Osteoblast (primary cell): ENCODE measurements at regions not wholly inside any gene's neighbourhood (a gene's known extent, or its start where the extent isn't known, plus 50 kb on each side); places are given as distances from the start of the nearest gene placed in this dataset.

Experiments used
- DNase-seq: peaks from one replicate; pipeline ENCODE4 v3.0.0; 2011; ENCODE audit warnings: low spot score, mixed read lengths; ENCODE audit not compliant: insufficient read length; ENCODE audit errors: missing footprints
- H2AFZ ChIP-seq: 2 replicates; pipeline ENCODE4 v1.6.0; 2011; ENCODE audit warnings: mild to moderate bottlenecking, low read length
- H3K27ac ChIP-seq: 2 replicates; pipeline ENCODE4 v1.5.1; 2011; ENCODE audit warnings: mild to moderate bottlenecking, low read depth, low read length, moderate library complexity
- H3K27me3 ChIP-seq: 2 replicates; pipeline ENCODE4 v1.6.0; 2012; ENCODE audit warnings: mild to moderate bottlenecking, control low read depth, inconsistent platforms, low read length, moderate library complexity; ENCODE audit not compliant: insufficient read depth
- H3K36me3 ChIP-seq: 2 replicates; pipeline ENCODE4 v1.5.1; 2011; ENCODE audit warnings: mild to moderate bottlenecking, low read length, control low read depth, moderate library complexity; ENCODE audit not compliant: insufficient read depth
- H3K4me1 ChIP-seq: 2 replicates; pipeline ENCODE4 v1.5.1; 2011; ENCODE audit warnings: mild to moderate bottlenecking, low read length, control low read depth, moderate library complexity; ENCODE audit not compliant: insufficient read depth
- H3K4me2 ChIP-seq: 2 replicates; pipeline ENCODE4 v1.6.0; 2011; ENCODE audit warnings: mild to moderate bottlenecking, low read length; ENCODE audit not compliant: insufficient read depth
- H3K4me3 ChIP-seq: fragments of 200-600 bp; sonication (generic); 3 replicates; pipeline ENCODE4 v1.5.1; 2012; ENCODE audit warnings: mild to moderate bottlenecking, low read length, inconsistent platforms; ENCODE audit not compliant: insufficient read depth
- H3K79me2 ChIP-seq: 2 replicates; pipeline ENCODE4 v1.6.0; 2012; ENCODE audit warnings: mild to moderate bottlenecking, low read length, control low read depth, inconsistent platforms; ENCODE audit not compliant: insufficient read depth
- H3K9me3 ChIP-seq: 2 replicates; pipeline ENCODE4 v1.5.1; 2011; ENCODE audit warnings: low read depth, low read length, control low read depth
- H4K20me1 ChIP-seq: 2 replicates; pipeline ENCODE4 v1.6.0; 2012; ENCODE audit warnings: mild to moderate bottlenecking, low read length, control low read depth; ENCODE audit not compliant: insufficient read depth
- TF ChIP-seq, protein P1 (sequence below): IDR thresholded peaks from 2 replicates; pipeline ENCODE4 v1.5.1; 2011; ENCODE audit warnings: mild to moderate bottlenecking, low read depth, low read length, moderate library complexity; ENCODE audit errors: extremely low read depth

GRCh38 chr1:229760478-229760996 lies 134.5 kb downstream of the URB2 start:
- DNase-seq = no peak
- TF ChIP-seq, protein P1, sequence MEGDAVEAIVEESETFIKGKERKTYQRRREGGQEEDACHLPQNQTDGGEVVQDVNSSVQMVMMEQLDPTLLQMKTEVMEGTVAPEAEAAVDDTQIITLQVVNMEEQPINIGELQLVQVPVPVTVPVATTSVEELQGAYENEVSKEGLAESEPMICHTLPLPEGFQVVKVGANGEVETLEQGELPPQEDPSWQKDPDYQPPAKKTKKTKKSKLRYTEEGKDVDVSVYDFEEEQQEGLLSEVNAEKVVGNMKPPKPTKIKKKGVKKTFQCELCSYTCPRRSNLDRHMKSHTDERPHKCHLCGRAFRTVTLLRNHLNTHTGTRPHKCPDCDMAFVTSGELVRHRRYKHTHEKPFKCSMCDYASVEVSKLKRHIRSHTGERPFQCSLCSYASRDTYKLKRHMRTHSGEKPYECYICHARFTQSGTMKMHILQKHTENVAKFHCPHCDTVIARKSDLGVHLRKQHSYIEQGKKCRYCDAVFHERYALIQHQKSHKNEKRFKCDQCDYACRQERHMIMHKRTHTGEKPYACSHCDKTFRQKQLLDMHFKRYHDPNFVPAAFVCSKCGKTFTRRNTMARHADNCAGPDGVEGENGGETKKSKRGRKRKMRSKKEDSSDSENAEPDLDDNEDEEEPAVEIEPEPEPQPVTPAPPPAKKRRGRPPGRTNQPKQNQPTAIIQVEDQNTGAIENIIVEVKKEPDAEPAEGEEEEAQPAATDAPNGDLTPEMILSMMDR = no peak
- Histone ChIP-seq H3K9me3 (no peaks in the 10 kb centered on the region), H3K36me3 (no peaks in the 10 kb centered on the region), H3K4me3 (no peak overlapping the region), H2AFZ (no peak overlapping the region), H3K4me1 (no peaks in the 10 kb centered on the region), H4K20me1 (no peaks in the 10 kb centered on the region), H3K4me2 (no peak overlapping the region), H3K79me2 (no peaks in the 10 kb centered on the region), H3K27ac (no peak overlapping the region), H3K27me3 (no peaks in the 10 kb centered on the region)

DNA sequence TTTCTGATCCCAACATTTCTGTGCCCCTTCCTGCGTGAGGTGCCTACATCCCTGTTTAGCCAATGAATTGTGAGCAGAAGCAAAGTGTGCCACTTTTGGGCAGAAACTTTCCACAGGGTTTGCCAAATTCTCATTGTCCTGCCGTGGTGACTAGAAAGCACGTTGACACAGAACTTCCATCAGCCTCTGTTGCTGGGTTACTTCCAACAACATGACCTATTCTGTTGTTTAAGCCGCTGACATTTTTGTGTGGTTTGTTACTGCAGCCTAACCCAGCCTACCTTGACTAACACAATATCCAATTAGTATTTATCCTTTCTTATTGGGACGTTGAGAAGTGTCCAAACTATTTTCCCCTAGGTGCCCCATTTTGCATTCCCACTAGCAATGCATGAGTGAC lies 136.8 kb downstream of the URB2 start:
- DNase-seq = no peak
- TF ChIP-seq, protein P1 = no peak
- H2AFZ ChIP-seq = no peak overlapping the region

DNA sequence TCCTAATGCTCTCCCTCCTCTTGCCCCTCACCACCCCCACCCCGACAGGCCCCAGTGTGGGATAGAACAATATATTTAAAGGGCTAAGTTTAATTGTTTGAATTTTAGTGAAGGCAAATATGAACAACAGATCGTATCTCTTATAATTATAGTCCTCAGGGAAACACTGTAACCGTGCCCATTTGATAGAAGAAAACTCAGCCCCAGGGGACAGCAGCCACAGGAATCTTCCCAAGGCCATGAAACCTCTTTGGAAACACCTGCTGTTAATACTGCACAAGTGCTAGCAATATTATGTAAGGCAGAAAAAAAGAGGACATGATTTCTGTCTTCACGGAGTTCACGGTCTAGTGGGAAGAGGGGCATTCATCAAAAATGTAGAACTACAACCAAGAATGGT lies 142.2 kb downstream of the URB2 start:
- Histone ChIP-seq H3K27me3 (no peaks in the 10 kb centered on the region), H3K79me2 (no peaks in the 10 kb centered on the region), H3K27ac (no peak overlapping the region), H2AFZ (no peak overlapping the region), H3K4me1 (no peaks in the 10 kb centered on the region), H3K4me2 (no peak overlapping the region), H4K20me1 (no peaks in the 10 kb centered on the region), H3K4me3 (no peak overlapping the region), H3K36me3 (no peaks in the 10 kb centered on the region), H3K9me3 (no peaks in the 10 kb centered on the region)
- DNase-seq = no peak
- TF ChIP-seq, protein P1 = no peak

More for the DNA sequence above, 136.8 kb downstream of the URB2 start:
- no peaks in the 10 kb centered on the region for H4K20me1 ChIP-seq
- no peak overlapping the region for H3K27ac ChIP-seq
- no peak overlapping the region for H3K4me2 ChIP-seq
- H3K27me3 ChIP-seq = no peaks in the 10 kb centered on the region
- no peak overlapping the region for H3K4me3 ChIP-seq
- H3K4me1 ChIP-seq = no peaks in the 10 kb centered on the region
- no peaks in the 10 kb centered on the region for H3K79me2 ChIP-seq
- H3K36me3 ChIP-seq = no peaks in the 10 kb centered on the region
- H3K9me3 ChIP-seq = no peaks in the 10 kb centered on the region

DNA sequence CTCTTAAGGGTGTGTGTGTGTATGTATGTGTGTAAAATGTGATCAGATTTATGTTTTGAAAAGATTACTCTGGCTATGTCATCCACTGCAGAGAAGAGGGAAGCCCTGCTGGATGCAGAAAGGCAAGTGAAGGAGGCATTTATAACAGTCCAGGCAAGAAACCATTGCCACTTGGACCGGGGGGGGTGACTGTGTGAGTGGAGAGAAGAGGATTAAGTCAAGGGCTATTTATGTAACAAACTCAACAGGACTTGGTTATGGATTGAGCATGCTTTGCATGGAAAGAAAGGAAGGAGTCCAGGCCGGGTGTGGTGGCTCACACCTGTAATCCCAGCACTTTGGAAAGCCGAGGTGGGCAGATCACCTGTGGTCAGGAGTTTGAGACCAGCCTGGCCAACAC lies 143.0 kb downstream of the URB2 start:
- H3K4me1 ChIP-seq = no peaks in the 10 kb centered on the region
- H3K27me3 ChIP-seq = no peaks in the 10 kb centered on the region
- H3K4me2 ChIP-seq = no peak overlapping the region
- H2AFZ ChIP-seq = no peak overlapping the region
- H3K27ac ChIP-seq = no peak overlapping the region
- no peaks in the 10 kb centered on the region for H3K9me3 ChIP-seq
- TF ChIP-seq, protein P1 = no peak
- H3K36me3 ChIP-seq = no peaks in the 10 kb centered on the region
- DNase-seq = no peak
- no peak overlapping the region for H3K4me3 ChIP-seq
- no peaks in the 10 kb centered on the region for H3K79me2 ChIP-seq
- H4K20me1 ChIP-seq = no peaks in the 10 kb centered on the region
